ENCODE measurements at regions not wholly inside any gene's neighbourhood (a gene's known extent, or its start where the extent isn't known, plus 50 kb on each side); places are given as distances from the start of the nearest gene placed in this dataset.

DNA sequence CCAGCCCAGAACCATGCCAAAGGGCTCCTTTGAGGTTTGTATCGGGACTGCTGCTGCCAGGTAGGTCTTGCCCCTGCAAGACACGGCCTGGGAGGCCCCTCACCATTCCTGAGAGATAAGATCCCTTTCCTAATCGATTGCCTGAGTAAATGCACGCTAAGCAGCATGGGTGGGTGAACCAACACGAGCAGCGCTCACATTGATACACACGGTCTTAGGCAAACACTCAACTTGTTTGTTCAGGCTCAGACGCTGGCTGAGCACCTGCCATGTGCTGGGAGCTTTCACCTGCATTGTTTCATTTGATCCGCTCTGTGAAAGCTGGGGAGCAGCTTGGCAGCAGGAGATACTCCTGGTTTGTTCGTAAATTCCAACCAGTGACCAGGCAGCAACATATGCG lies 76.9 kb upstream of the NEURL1B start:
- H3K27me3 Mint-ChIP-seq, result peaks cover 16% of the 10 kb centered on the region
- no peaks in the 10 kb centered on the region for H3K9me3 Mint-ChIP-seq
- no peaks in the 10 kb centered on the region for H3K4me1 Mint-ChIP-seq
- H3K36me3 Mint-ChIP-seq (ENCODE audit: low read depth), result no peaks in the 10 kb centered on the region
- no peak for ATAC-seq (replicated peaks)
- H3K4me3 Mint-ChIP-seq, result no peak overlapping the region
- no peak overlapping the region for H3K27ac Mint-ChIP-seq

DNA sequence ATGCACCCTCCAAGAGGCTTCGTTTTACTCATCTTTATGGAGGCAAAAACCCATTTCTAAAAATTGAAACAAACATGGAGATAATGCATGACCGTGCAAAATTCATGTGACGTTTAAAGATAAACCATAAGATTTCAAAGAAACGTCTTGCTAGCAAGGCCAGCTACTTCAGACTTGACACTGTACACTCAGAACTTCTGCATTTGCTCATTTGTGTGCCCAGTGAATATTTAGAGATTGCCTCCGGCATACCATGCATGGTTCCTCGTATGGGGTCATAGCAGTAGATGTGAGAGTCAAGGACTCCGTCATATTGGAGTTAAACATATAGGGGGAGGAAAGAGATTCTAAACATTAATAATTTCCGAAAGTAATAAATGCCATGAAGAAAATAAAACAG lies 78.6 kb upstream of the NEURL1B start:
- Mint-ChIP-seq H3K27me3 (peaks cover 15% of the 10 kb centered on the region), H3K4me1 (no peaks in the 10 kb centered on the region)
- ATAC-seq (replicated peaks), result no peak

DNA sequence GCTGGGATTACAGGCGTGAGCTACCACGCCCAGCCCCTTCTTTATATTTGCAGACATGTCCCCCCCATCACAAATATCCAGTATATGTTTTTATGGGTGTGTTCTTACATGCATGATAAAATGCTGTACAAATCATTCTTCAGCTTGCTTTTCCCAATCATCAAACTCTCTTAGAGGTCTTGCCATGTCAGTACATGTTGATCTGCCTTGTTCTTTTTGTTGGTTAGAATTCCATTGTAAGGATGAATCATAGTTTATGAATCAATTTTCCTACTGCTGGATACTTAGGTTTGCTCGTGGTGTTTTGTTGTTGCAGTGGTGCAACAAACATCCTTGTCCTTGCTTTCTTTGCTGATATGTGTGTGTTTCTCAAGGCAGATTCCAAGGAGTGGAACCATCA lies 79.9 kb upstream of the NEURL1B start:
- ATAC-seq (replicated peaks), result no peak
- Mint-ChIP-seq H3K4me1 (no peaks in the 10 kb centered on the region), H3K27ac (no peak overlapping the region), H3K27me3 (peaks cover 23% of the 10 kb centered on the region), H3K9me3 (no peaks in the 10 kb centered on the region), H3K36me3 (ENCODE audit: low read depth) (no peaks in the 10 kb centered on the region), H3K4me3 (no peak overlapping the region)

More for the DNA sequence above, 78.6 kb upstream of the NEURL1B start:
- H3K27ac Mint-ChIP-seq, result no peak overlapping the region
- H3K36me3 Mint-ChIP-seq (ENCODE audit: low read depth), result no peaks in the 10 kb centered on the region
- no peak overlapping the region for H3K4me3 Mint-ChIP-seq
- no peaks in the 10 kb centered on the region for H3K9me3 Mint-ChIP-seq

DNA sequence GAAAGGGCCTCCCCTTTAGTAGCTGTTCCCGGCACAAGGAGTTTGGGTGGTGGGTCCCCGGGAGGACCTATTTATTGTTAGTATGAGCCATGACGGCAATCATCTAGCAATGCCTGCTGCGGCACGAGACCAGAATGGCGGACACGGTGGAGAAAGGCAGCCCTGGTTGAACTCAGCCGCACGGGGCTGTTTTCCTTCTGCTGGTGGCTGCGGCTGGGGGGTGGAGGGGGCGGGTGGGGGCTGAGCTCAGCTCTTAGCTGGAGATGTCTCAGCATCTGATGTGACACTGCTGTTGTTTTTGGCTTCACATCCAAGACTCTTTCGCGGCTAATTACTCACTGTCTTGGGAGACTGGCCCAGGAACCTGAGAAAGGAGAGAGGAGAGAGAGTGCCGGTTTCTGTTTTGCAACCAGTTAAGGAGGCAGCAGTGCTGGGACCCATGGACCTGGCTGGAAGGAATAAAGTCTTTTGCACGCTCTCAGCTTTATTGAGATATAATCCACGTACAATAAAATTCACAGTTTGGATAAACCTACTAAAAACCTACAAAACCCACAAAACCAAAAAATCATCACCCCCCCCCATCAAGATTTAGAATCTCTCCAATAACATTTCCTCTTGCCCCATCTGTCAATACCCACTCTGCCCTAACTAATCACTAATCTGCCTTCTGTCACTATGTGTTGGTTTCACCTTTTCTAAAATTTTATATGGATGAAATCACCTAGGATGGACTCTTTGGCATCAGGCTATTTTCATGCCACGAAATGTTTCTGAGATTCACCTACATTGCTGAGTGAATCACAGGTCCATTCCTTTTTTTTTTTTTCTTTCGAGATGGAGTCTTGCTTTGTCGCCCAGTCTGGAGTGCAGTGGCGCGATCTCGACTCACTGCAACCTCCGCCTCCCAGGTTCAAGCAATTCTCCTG lies 81.8 kb upstream of the NEURL1B start:
- no peaks in the 10 kb centered on the region for H3K36me3 Mint-ChIP-seq (ENCODE audit: low read depth)
- H3K4me1 Mint-ChIP-seq, result no peaks in the 10 kb centered on the region
- no peaks in the 10 kb centered on the region for H3K9me3 Mint-ChIP-seq
- H3K27ac Mint-ChIP-seq, result no peak overlapping the region
- peaks cover 23% of the 10 kb centered on the region for H3K27me3 Mint-ChIP-seq
- no peak overlapping the region for H3K4me3 Mint-ChIP-seq
- no peak for ATAC-seq (replicated peaks)

DNA sequence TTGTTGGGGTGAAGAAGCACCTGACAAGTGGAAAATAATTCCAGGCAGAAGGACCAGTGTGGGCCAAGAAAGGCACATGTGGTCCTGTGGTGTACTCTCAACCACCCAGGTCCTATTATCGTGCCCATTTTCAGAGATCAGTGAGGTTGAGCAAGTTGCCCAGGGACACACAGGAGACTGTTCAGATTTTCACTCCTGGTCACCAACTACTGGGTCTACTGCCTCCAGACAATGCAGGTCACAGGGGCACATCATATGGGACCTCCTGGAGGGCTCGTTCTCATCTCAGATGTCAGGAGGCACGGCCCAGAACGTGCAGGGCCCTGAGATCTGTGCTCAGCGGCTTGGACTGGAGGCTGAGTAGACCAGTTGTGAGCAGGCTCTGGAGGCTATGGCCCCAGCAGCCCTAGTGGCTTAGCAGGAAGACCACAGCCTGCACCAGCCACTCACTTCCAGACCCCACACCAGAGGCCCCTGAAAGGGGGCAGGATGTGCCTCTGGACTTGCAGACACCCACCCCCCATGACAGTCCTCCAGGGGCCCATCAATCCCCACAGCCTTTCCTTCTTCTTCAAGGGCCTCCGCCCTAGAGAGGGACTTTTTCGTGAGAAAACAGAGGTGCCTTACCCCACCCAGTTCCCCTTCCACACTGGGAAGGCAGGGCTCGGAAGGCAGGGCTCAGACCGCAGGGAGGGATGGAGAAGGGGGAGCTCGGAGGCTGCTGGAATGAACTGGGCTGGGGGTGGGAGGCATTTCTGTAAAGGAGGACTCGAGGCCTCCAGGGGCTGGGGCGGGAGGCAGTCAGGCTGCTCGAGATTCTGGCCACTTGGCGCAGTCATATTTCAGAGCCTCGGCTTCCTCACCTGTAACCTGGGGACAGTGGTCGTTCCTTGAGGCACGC lies 82.7 kb upstream of the NEURL1B start:
- H3K9me3 Mint-ChIP-seq, result no peaks in the 10 kb centered on the region
- no peak overlapping the region for H3K27ac Mint-ChIP-seq
- no peak for ATAC-seq (replicated peaks)
- no peaks in the 10 kb centered on the region for H3K4me1 Mint-ChIP-seq
- H3K4me3 Mint-ChIP-seq, result no peak overlapping the region
- no peaks in the 10 kb centered on the region for H3K36me3 Mint-ChIP-seq (ENCODE audit: low read depth)
- H3K27me3 Mint-ChIP-seq, result peaks cover 23% of the 10 kb centered on the region

DNA sequence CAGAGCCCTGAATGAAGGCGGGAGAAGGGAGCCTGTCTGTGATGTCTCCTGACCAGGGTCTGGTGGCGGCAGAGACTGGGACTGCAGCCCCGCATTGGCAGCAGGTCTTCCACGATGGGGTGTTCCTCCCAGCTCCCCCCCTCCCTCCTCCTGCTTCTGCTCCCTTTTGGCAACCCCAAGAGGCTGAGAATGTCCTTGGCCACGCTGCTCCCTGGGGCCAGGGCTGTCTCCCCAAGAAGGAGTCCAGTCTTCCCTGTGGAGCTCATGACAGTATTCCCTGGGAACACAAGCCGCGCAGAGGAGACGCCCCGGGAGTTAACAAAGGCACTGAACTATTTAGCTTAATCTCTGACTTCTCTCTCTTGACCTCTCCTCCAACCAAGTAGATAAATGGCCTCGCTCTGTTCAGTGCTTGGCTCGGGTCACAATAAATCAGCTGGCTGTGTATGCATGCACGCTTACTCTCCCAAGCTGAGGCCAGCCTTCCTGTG lies 84.0 kb upstream of the NEURL1B start:
- peaks cover 17% of the 10 kb centered on the region for H3K27me3 Mint-ChIP-seq
- H3K4me3 Mint-ChIP-seq, result no peak overlapping the region
- no peaks in the 10 kb centered on the region for H3K4me1 Mint-ChIP-seq
- H3K27ac Mint-ChIP-seq, result no peak overlapping the region
- no peaks in the 10 kb centered on the region for H3K9me3 Mint-ChIP-seq
- H3K36me3 Mint-ChIP-seq (ENCODE audit: low read depth), result no peaks in the 10 kb centered on the region
- no peak for ATAC-seq (replicated peaks)

DNA sequence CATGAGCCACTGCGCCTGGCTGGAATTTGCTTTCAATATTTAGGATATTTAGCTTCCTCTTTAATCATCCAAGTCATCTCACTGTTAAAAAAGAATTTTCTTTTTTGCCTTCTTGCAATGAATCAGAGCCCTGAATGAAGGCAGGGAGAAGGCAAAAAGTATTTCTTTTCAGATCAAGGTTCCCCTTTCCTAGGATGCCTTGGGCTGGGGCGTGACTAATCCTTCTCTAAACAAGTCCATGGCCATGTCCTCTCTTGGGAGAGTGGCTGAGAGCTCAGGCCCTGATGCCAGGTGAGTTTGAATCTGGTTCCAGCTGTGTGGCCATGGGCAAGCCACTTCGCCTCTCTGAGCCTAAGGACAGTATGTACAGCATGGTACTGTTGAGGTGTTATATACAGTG lies 84.8 kb upstream of the NEURL1B start:
- Mint-ChIP-seq H3K4me3 (no peak overlapping the region), H3K36me3 (ENCODE audit: low read depth) (no peaks in the 10 kb centered on the region), H3K27ac (no peak overlapping the region), H3K27me3 (peaks cover 17% of the 10 kb centered on the region), H3K4me1 (no peaks in the 10 kb centered on the region), H3K9me3 (no peaks in the 10 kb centered on the region)
- ATAC-seq (replicated peaks), result no peak

DNA sequence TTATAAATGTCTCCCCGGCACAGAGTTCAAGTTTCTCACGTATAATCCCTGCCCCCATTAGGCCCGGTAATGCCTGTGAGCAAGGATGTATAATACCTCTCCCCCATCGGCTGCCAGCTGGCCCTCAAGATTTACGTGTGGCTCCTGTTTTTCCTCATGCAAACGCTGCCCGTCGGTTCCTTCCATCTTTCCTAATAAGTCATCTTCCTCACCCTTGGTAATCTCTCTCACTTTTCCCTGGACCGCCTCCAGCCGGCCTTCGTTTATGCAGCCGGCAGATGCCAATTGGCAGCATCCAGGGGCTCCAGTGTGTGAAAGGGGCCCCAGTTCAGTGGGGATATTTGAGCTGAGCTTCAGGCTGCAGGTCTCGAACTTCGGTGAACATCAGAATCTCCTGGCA lies 86.5 kb upstream of the NEURL1B start:
- H3K27me3 Mint-ChIP-seq, result peaks cover 16% of the 10 kb centered on the region
- no peak for ATAC-seq (replicated peaks)
- no peaks in the 10 kb centered on the region for H3K36me3 Mint-ChIP-seq (ENCODE audit: low read depth)
- no peaks in the 10 kb centered on the region for H3K9me3 Mint-ChIP-seq
- no peak overlapping the region for H3K4me3 Mint-ChIP-seq
- H3K4me1 Mint-ChIP-seq, result no peaks in the 10 kb centered on the region
- no peak overlapping the region for H3K27ac Mint-ChIP-seq

DNA sequence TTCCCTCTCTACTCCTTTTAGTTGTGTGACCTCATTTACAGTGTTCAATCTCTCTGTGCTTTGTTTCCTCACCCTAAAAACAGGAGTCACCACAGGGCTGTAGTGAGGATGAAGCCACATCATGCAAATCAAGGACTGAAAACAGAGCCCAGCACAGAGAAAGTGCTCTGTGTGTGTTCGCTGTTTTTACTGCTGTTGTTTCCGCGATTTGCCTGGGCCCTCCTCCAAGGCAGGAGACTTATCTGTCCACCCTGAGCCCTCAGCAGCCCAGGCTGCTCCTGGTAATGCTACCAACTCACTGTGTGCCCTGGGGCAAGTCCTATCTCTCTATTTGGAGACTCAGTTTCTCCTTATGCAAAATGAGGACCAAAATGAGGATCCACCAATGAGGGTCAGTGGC lies 87.2 kb upstream of the NEURL1B start:
- ATAC-seq (replicated peaks), result no peak
- H3K36me3 Mint-ChIP-seq (ENCODE audit: low read depth), result no peaks in the 10 kb centered on the region
- no peak overlapping the region for H3K4me3 Mint-ChIP-seq
- H3K27me3 Mint-ChIP-seq, result peaks cover 13% of the 10 kb centered on the region
- no peaks in the 10 kb centered on the region for H3K9me3 Mint-ChIP-seq
- H3K27ac Mint-ChIP-seq, result no peak overlapping the region
- H3K4me1 Mint-ChIP-seq, result no peaks in the 10 kb centered on the region

DNA sequence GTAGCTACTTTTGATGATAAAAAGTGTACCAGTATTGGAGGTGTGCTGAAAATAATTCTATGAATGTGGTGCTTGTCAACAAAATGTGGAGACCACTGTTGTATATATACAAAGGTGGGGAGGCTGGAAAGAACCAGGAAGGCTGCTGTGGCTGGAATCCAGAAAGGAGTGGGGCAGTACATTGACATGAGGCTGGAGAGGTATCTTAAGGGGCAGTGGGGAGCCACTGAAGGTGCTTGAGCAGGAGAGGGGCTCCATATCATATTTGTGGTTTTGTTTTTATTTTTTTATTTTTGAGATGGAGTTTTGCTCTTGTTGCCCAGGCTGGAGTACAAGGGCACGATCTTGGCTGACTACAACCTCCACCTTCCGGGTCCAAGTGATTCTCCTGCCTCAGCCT lies 87.9 kb upstream of the NEURL1B start:
- ATAC-seq (replicated peaks), result no peak
- no peak overlapping the region for H3K4me3 Mint-ChIP-seq
- no peaks in the 10 kb centered on the region for H3K36me3 Mint-ChIP-seq (ENCODE audit: low read depth)
- no peaks in the 10 kb centered on the region for H3K9me3 Mint-ChIP-seq
- peaks cover 13% of the 10 kb centered on the region for H3K27me3 Mint-ChIP-seq
- H3K4me1 Mint-ChIP-seq, result no peaks in the 10 kb centered on the region
- no peak overlapping the region for H3K27ac Mint-ChIP-seq

DNA sequence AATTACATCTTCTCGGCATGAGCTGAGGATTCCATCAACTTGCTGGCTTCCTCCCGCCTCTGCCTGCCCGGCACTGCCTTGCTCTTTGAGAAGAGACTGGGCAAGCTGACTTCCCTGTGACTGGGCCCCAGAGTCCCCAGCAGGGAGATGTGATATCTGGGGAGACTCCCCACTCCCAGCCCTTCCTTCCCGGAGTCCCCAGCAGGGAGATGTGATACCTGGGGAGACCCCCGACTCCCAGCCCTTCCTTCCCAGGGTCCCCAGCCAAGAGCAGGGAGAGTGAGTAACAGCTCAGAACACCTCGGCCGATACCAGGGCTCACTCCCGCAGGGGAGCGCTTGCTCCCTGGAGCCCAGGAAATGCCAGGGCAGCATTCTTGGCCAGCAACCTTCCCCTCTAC lies 90.1 kb upstream of the NEURL1B start:
- ATAC-seq (replicated peaks), result no peak
- H3K36me3 Mint-ChIP-seq (ENCODE audit: low read depth), result no peaks in the 10 kb centered on the region
- H3K27ac Mint-ChIP-seq, result no peak overlapping the region
- H3K9me3 Mint-ChIP-seq, result no peaks in the 10 kb centered on the region
- no peaks in the 10 kb centered on the region for H3K4me1 Mint-ChIP-seq
- H3K4me3 Mint-ChIP-seq, result no peak overlapping the region
- peaks cover 12% of the 10 kb centered on the region for H3K27me3 Mint-ChIP-seq

DNA sequence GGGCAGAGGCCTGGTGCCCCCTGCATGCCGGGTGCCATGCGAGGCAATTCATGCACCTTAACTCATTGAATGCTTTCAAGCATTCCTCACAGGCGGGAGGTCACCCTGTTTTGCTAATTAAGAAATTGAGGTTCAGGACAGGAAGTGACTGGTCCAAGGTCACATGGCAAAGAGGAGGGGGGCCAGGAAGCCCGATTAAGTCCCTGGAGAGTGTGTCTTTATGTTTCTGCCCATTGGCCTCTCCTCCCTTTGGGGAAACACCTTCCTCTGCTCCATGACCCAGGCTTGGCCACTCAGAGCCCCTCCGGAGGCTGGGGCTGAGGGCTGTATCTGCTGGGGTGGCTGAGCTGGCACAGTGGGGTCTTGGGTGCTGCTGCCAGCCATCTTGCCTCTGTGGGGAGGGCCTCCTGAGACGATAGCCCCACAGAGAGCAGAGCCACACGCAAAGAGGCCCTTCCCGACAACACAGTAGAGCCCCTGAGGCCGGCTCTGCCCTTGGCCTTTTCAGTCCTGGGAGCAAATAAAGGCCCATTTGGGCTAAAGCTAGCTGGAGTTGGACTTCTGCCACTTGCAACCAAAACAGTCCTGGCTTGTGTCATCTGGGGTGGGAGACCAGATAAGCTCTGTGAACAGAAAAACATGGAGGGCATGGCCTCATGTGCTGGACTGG lies 90.8 kb upstream of the NEURL1B start:
- no peak overlapping the region for H3K27ac Mint-ChIP-seq
- ATAC-seq (replicated peaks), result no peak
- no peaks in the 10 kb centered on the region for H3K9me3 Mint-ChIP-seq
- no peak overlapping the region for H3K4me3 Mint-ChIP-seq
- no peaks in the 10 kb centered on the region for H3K4me1 Mint-ChIP-seq
- H3K36me3 Mint-ChIP-seq (ENCODE audit: low read depth), result no peaks in the 10 kb centered on the region
- H3K27me3 Mint-ChIP-seq, result peaks cover 19% of the 10 kb centered on the region

DNA sequence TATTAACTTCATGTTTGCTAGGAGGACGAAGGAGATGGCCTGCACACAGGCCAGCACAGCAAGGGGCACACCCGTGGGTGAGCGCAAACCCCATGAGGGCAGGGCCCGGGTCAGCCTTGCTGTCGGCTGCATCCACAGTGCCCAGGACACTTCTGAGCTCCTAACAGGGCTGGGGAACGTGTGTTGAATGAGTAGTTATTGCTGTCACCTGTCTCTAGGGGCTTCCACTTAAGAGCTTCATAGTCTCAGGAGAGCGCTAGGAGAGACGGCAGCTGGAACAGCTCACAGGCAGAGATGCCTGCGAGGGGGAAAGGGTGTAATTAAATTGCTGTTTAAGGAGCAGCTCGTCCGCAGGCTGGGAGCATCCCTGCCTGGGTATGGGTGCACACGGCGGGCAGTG lies 91.4 kb upstream of the NEURL1B start:
- no peaks in the 10 kb centered on the region for H3K4me1 Mint-ChIP-seq
- no peak overlapping the region for H3K4me3 Mint-ChIP-seq

DNA sequence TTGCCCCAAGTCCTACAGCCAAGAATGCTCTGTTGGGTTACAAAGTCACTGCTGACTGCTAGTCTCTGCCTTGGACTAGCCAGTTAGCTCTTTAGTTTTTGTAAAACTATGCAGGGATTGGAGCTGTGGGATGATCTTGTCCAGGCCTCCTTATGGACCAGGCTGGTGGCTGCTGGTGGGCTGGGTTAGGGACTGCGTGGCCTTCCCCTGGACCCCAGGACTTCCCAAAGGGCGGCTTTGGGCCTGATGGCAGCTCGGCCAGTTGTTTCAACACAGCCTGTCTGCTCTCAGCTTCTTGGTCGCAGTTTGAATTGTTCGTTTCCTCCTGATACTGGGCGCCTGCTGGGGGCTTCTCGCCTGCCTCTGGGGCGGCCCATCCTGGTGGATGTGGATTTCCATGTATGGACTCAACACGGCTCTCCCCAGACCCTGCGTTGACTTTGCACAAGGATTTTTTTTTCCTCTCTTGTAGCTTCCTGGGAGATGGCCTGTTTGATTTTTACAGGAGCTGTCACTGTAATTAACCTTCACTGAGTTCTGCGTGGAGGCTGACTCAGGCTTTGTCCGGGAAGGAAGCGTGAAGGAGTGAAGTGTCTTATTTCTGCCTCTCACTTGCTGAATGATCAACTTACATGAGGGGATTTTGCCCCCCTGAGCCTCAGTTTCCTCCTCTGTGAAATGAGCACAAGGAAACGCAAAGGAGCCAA lies 91.9 kb upstream of the NEURL1B start:
- Mint-ChIP-seq H3K27me3 (peaks cover 22% of the 10 kb centered on the region), H3K36me3 (ENCODE audit: low read depth) (no peaks in the 10 kb centered on the region), H3K27ac (no peak overlapping the region), H3K4me1 (no peaks in the 10 kb centered on the region), H3K4me3 (no peak overlapping the region), H3K9me3 (no peaks in the 10 kb centered on the region)
- ATAC-seq (replicated peaks), result no peak

More for the DNA sequence above, 91.4 kb upstream of the NEURL1B start:
- no peak overlapping the region for H3K27ac Mint-ChIP-seq
- no peak for ATAC-seq (replicated peaks)
- no peaks in the 10 kb centered on the region for H3K36me3 Mint-ChIP-seq (ENCODE audit: low read depth)
- H3K9me3 Mint-ChIP-seq, result no peaks in the 10 kb centered on the region
- peaks cover 19% of the 10 kb centered on the region for H3K27me3 Mint-ChIP-seq
